Hepatocyte (in vitro differentiated cells): ENCODE measurements at regions not wholly inside any gene's neighbourhood (a gene's known extent, or its start where the extent isn't known, plus 50 kb on each side); places are given as distances from the start of the nearest gene placed in this dataset.

ENCODE experiments used
- DNase-seq: peaks from one replicate; pipeline ENCODE4 v3.0.0-alpha.2; 2016; ENCODE audit warnings: low spot score
- H2AFZ ChIP-seq: fragments of 200-600 bp; sonication (generic); 2 replicates; pipeline ENCODE4 v1.6.0; 2016; ENCODE audit warnings: antibody characterized with exemption, mild to moderate bottlenecking
- H3K27ac ChIP-seq: fragments of 200-600 bp; sonication (generic); 2 replicates; pipeline ENCODE4 v1.5.1; 2016; ENCODE audit warnings: mild to moderate bottlenecking
- H3K27me3 ChIP-seq: fragments of 200-600 bp; sonication (generic); 2 replicates; pipeline ENCODE4 v1.6.1; 2016
- H3K36me3 ChIP-seq: fragments of 200-600 bp; sonication (generic); replicated peaks from 2 replicates; pipeline ENCODE4 v1.5.1; 2016; ENCODE audit warnings: low read depth; ENCODE audit not compliant: insufficient read depth
- H3K4me1 ChIP-seq: fragments of 200-600 bp; sonication (generic); 2 replicates; pipeline ENCODE4 v1.5.1; 2016; ENCODE audit warnings: mild to moderate bottlenecking, moderate library complexity; ENCODE audit not compliant: insufficient read depth
- H3K4me2 ChIP-seq: fragments of 200-600 bp; sonication (generic); 2 replicates; pipeline ENCODE4 v1.6.0; 2016
- H3K4me3 ChIP-seq: fragments of 200-600 bp; sonication (generic); 2 replicates; pipeline ENCODE4 v1.5.1; 2016; ENCODE audit warnings: mild to moderate bottlenecking
- H3K79me2 ChIP-seq: fragments of 200-600 bp; sonication (generic); 2 replicates; pipeline ENCODE4 v1.6.0; 2017; ENCODE audit warnings: mild to moderate bottlenecking
- H3K9me2 ChIP-seq: fragments of 200-600 bp; sonication (generic); replicated peaks from 2 replicates; pipeline ENCODE4 v1.6.0; 2017; ENCODE audit warnings: mild to moderate bottlenecking; ENCODE audit not compliant: insufficient read depth
- H3K9me3 ChIP-seq: fragments of 200-600 bp; sonication (generic); 2 replicates; pipeline ENCODE4 v1.5.1; 2016; ENCODE audit warnings: low read depth, mild to moderate bottlenecking
- H4K20me1 ChIP-seq: fragments of 200-600 bp; sonication (generic); 2 replicates; pipeline ENCODE4 v1.6.0; 2016; ENCODE audit warnings: mild to moderate bottlenecking; ENCODE audit not compliant: insufficient read depth, poor library complexity, severe bottlenecking
- CTCF ChIP-seq: fragments of 200-600 bp; sonication (generic); IDR thresholded peaks from 2 replicates; pipeline ENCODE4 v1.5.1; 2016; ENCODE audit warnings: antibody characterized with exemption, mild to moderate bottlenecking; ENCODE audit not compliant: poor library complexity
- EZH2 ChIP-seq: fragments of 200-600 bp; sonication (generic); IDR thresholded peaks from 2 replicates; pipeline ENCODE4 v1.6.1; 2016; ENCODE audit warnings: antibody characterized with exemption, mild to moderate bottlenecking, borderline replicate concordance
- EZH2phosphoT487 ChIP-seq: fragments of 200-600 bp; sonication (generic); IDR thresholded peaks from one replicate; pipeline ENCODE4 v1.6.1; 2018; ENCODE audit warnings: antibody characterized with exemption, mild to moderate bottlenecking, low read depth, moderate library complexity; ENCODE audit not compliant: unreplicated experiment, severe bottlenecking
- WGBS: methylation state at CpG from one replicate; pipeline ENCODE4 v1.1.6; 2016; ENCODE audit warnings: low lambda C conversion rate; ENCODE audit errors: missing lambda C conversion rate; 5-methylcytosine and 5-hydroxymethylcytosine counted together

- H3K27me3 ChIP-seq, result no peaks in the 10 kb centered on the region
- TF ChIP-seq EZH2phosphoT487 (no peak), CTCF (no peak), EZH2 (no peak)
- no peak overlapping the region for H3K4me2 ChIP-seq
- no peaks in the 10 kb centered on the region for H3K4me1 ChIP-seq
- H4K20me1 ChIP-seq, result no peaks in the 10 kb centered on the region
- H3K9me2 ChIP-seq, result no peaks in the 10 kb centered on the region
- no peaks in the 10 kb centered on the region for H3K36me3 ChIP-seq
- no peaks in the 10 kb centered on the region for H3K79me2 ChIP-seq
- H3K4me3 ChIP-seq, result no peak overlapping the region
- no peak overlapping the region for H2AFZ ChIP-seq
- no peak for DNase-seq
- no peaks in the 10 kb centered on the region for H3K9me3 ChIP-seq
- 96% methylated on average over 1 of the region's 1 CpG for WGBS
- H3K27ac ChIP-seq, result no peak overlapping the region
These were observed 50.3 kb upstream of the DPH6 start for GRCh38 chr15:35596285-35596684.

- WGBS, result 98% methylated on average over 3 of the region's 3 CpGs
- TF ChIP-seq EZH2 (no peak), EZH2phosphoT487 (no peak), CTCF (no peak)
- no peak overlapping the region for H3K4me2 ChIP-seq
These were observed 56.9 kb upstream of the DPH6 start for GRCh38 chr15:35602836-35603235.

GRCh38 chr15:35603301-35603700 is 57.3 kb upstream of the DPH6 start:
- WGBS, result 90% methylated on average over 2 of the region's 2 CpGs
- no peak for TF ChIP-seq EZH2phosphoT487
- no peak for TF ChIP-seq EZH2
- no peak for TF ChIP-seq CTCF
- no peak overlapping the region for H2AFZ ChIP-seq

More at GRCh38 chr15:35602836-35603235, 56.9 kb upstream of the DPH6 start:
- no peaks in the 10 kb centered on the region for H3K9me3 ChIP-seq
- no peaks in the 10 kb centered on the region for H3K79me2 ChIP-seq
- H3K27me3 ChIP-seq, result no peaks in the 10 kb centered on the region
- no peaks in the 10 kb centered on the region for H3K36me3 ChIP-seq
- H3K27ac ChIP-seq, result no peak overlapping the region
- no peak overlapping the region for H3K4me3 ChIP-seq
- no peaks in the 10 kb centered on the region for H4K20me1 ChIP-seq
- DNase-seq, result no peak
- no peak overlapping the region for H2AFZ ChIP-seq
- no peaks in the 10 kb centered on the region for H3K4me1 ChIP-seq
- H3K9me2 ChIP-seq, result no peaks in the 10 kb centered on the region

DNA sequence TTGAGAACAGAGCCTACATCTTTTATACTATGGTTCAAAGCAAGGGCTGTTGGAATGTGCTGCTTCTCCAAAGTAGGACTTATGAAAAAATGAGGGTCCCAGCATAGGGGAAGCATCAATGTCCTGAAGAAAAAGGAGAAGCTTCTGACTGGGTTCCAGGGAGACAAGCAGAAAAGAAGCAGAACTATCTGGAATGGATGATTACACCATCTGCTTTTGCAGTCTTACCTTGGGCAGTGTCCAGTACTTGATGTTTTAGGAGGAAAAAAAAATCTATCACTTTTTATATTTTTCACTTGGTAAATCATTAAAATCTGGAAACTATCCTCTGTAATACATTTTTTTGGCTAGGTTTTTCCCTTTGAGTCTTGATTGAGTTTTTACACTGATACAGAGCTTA is 57.9 kb upstream of the DPH6 start:
- TF ChIP-seq EZH2phosphoT487, result no peak
- no peak for TF ChIP-seq CTCF
- TF ChIP-seq EZH2, result no peak
- no peaks in the 10 kb centered on the region for H3K9me3 ChIP-seq
- H3K4me1 ChIP-seq, result no peaks in the 10 kb centered on the region
- no peaks in the 10 kb centered on the region for H4K20me1 ChIP-seq
- no peak overlapping the region for H3K27ac ChIP-seq
- no peak overlapping the region for H2AFZ ChIP-seq
- DNase-seq, result no peak
- H3K4me3 ChIP-seq, result no peak overlapping the region
- no peaks in the 10 kb centered on the region for H3K79me2 ChIP-seq
- no peaks in the 10 kb centered on the region for H3K9me2 ChIP-seq
- H3K27me3 ChIP-seq, result no peaks in the 10 kb centered on the region
- H3K4me2 ChIP-seq, result no peak overlapping the region
- H3K36me3 ChIP-seq, result no peaks in the 10 kb centered on the region

More at GRCh38 chr15:35603301-35603700, 57.3 kb upstream of the DPH6 start:
- Histone ChIP-seq H4K20me1 (no peaks in the 10 kb centered on the region), H3K36me3 (no peaks in the 10 kb centered on the region), H3K9me3 (no peaks in the 10 kb centered on the region), H3K4me1 (no peaks in the 10 kb centered on the region), H3K79me2 (no peaks in the 10 kb centered on the region), H3K27ac (no peak overlapping the region), H3K4me3 (no peak overlapping the region), H3K9me2 (no peaks in the 10 kb centered on the region), H3K27me3 (no peaks in the 10 kb centered on the region), H3K4me2 (no peak overlapping the region)
- no peak for DNase-seq
